Right lobe of liver (tissue), 6 donors: ENCODE measurements at regions not wholly inside any gene's neighbourhood (a gene's known extent, or its start where the extent isn't known, plus 50 kb on each side); places are given as distances from the start of the nearest gene placed in this dataset.

Experiments
- ATAC-seq, 4 donors: fragments of 200-7000 bp; cut with Tn5 transposase; one replicate each; pipeline ENCODE4 v1.9.1; 2020; ENCODE audit warnings: mild to moderate bottlenecking in 4 of 4, moderate library complexity in 4 of 4
- DNase-seq, 3 donors: peaks; one replicate each; pipeline ENCODE4 v3.0.0-alpha.2; 2020
- H3K27ac ChIP-seq, 3 donors: fragments of 200-600 bp; one replicate each; pipeline ENCODE4 v1.8.0; 2022
- H3K27me3 ChIP-seq, 2 donors: fragments of 200-600 bp; one replicate each; pipeline ENCODE4 v1.8.0; 2022
- H3K36me3 ChIP-seq, 4 donors: fragments of 200-600 bp; sonication (generic) in 1 of 4; one replicate each; pipeline versions ENCODE4 v1.5.1 to v1.8.0; 2017 to 2022; ENCODE audit warnings: control low read depth in 1 of 4
- H3K4me1 ChIP-seq, 4 donors: fragments of 200-600 bp; sonication (generic) in 1 of 4; one replicate each; pipeline versions ENCODE4 v1.5.1 to v1.8.0; 2017 to 2022; ENCODE audit warnings: control low read depth in 1 of 4
- H3K4me3 ChIP-seq, 3 donors: fragments of 200-600 bp; one replicate each; pipeline ENCODE4 v1.8.0; 2022
- H3K9me3 ChIP-seq, 4 donors: fragments of 200-600 bp; sonication (generic) in 1 of 4; one replicate each; pipeline versions ENCODE4 v1.5.1 to v1.8.0; 2017 to 2022; ENCODE audit warnings: control low read depth in 1 of 4
- POLR2A ChIP-seq: fragments of 450-650 bp; IDR thresholded peaks from one replicate; pipeline ENCODE4 v1.6.1; 2017; ENCODE audit warnings: antibody characterized with exemption, mild to moderate bottlenecking
- WGBS: methylation state at CpG from one replicate; pipeline ENCODE4 v1.1.6; 2018; ENCODE audit warnings: low coverage, low lambda C conversion rate; ENCODE audit not compliant: insufficient coverage; ENCODE audit errors: missing lambda C conversion rate; 5-methylcytosine and 5-hydroxymethylcytosine counted together
- intact Hi-C, 2 donors: fragments of 100-400 bp; cut with DNase I; formaldehyde crosslinking; loops; one replicate each; pipeline versions ENCODE4 v1.11.2 to v1.14.1; 2022
- TF ChIP-seq, protein P1 (sequence below), 4 donors: fragments of 200-600 bp in 3 of 4; fragments of 450-650 bp in 1 of 4; IDR thresholded peaks; one replicate each; pipeline versions ENCODE4 v1.5.1 to v1.8.0; 2016 to 2022; ENCODE audit warnings: antibody characterized with exemption in 4 of 4, mild to moderate bottlenecking in 2 of 4
- donor health status: DM: no; HTN: yes; CAD: no.
- donor health status: DM: no; HTN: no; CAD: no.
- donor health status: DM: no; HTN: no; CAD: no.
- donor health status: DM: no; HTN: yes; CAD: no.
- donor health status: DM: no; HTN: yes; CAD: no.

DNA sequence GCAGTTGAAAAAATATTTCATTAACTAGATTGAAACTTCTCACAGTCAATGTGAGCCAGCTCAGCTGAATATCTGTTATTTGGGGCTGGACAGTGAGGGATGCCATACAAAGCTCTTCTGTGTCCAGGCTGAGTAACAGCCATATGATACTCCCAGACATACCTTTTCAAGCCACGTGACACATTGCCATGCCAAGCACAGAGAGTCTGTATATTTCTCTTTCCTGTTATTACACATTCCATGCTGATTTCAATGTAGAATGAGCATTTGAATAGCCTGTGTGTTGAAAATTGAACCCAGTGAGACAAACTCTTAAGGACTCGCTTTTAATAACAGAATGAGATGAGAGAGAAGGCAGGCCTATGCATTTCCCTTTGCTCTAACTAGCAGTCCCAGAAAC lies 334.7 kb upstream of the RASGRP1 start:
- Histone ChIP-seq H3K4me1 (no peaks in the 10 kb centered on the region), H3K27ac (no peak overlapping the region), H3K27me3 (no peaks in the 10 kb centered on the region), H3K9me3 (no peaks in the 10 kb centered on the region), H3K4me3 (no peak overlapping the region), H3K36me3 (no peaks in the 10 kb centered on the region)
- no peak for DNase-seq
- no peak for TF ChIP-seq POLR2A
- TF ChIP-seq, protein P1, sequence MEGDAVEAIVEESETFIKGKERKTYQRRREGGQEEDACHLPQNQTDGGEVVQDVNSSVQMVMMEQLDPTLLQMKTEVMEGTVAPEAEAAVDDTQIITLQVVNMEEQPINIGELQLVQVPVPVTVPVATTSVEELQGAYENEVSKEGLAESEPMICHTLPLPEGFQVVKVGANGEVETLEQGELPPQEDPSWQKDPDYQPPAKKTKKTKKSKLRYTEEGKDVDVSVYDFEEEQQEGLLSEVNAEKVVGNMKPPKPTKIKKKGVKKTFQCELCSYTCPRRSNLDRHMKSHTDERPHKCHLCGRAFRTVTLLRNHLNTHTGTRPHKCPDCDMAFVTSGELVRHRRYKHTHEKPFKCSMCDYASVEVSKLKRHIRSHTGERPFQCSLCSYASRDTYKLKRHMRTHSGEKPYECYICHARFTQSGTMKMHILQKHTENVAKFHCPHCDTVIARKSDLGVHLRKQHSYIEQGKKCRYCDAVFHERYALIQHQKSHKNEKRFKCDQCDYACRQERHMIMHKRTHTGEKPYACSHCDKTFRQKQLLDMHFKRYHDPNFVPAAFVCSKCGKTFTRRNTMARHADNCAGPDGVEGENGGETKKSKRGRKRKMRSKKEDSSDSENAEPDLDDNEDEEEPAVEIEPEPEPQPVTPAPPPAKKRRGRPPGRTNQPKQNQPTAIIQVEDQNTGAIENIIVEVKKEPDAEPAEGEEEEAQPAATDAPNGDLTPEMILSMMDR (IDR thresholded peaks at IDR 0.05), result no peak
- intact Hi-C loops, result no loop called here
- ATAC-seq, result no peak
- WGBS, result 65% methylated on average over 2 of the region's 2 CpGs

DNA sequence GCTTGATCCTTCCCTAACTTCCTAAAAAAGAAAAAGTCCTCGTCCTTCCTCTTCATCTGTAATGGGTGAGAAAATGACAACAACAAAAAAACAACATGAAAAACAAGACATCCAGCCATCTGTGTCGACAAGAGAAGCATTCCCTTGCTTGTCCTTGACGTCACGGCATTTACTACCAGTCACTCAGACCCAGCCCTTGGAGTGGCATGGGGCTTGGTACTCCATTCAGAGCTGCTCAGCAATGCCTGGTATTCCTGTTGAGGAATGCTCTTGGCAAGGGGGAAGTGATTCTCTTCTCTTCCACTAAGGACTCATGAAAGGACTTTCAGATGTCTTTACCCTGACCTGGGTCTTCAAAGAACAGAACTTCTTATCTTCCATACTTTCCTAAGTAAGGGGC lies 339.7 kb upstream of the RASGRP1 start:
- H3K27ac ChIP-seq, result no peak overlapping the region
- 53% methylated on average over 4 of the region's 4 CpGs for WGBS
- DNase-seq (no peak), ATAC-seq (no peak)
- H3K4me3 ChIP-seq, result no peak overlapping the region
- no peaks in the 10 kb centered on the region for H3K9me3 ChIP-seq
- no peaks in the 10 kb centered on the region for H3K27me3 ChIP-seq
- intact Hi-C loops, result no loop called here
- TF ChIP-seq, protein P1 (IDR thresholded peaks at IDR 0.05), result no peak
- no peak for TF ChIP-seq POLR2A
- no peaks in the 10 kb centered on the region for H3K36me3 ChIP-seq
- no peaks in the 10 kb centered on the region for H3K4me1 ChIP-seq

DNA sequence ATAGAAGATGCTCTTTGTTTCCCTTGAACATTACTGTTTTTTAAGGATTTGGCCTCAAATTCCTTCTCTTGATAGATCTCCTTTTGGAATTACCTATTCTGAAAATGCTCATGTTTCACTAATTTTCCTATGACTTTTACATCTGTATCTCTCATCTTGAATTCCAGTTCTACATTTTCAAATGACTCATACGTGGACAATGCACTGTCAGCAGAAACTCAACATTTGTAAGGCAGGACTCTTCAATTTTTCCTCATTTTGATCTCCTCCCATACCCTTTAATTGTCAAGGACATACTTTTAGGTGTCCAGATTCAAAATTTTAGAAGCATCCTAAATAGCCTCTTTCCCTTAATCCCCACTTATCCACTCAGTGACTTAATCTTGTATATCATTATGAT lies 341.0 kb upstream of the RASGRP1 start:
- ATAC-seq (no peak), DNase-seq (no peak)
- intact Hi-C loops, result no loop called here
- Histone ChIP-seq H3K4me1 (no peaks in the 10 kb centered on the region), H3K9me3 (no peaks in the 10 kb centered on the region), H3K36me3 (no peaks in the 10 kb centered on the region), H3K27me3 (no peaks in the 10 kb centered on the region), H3K4me3 (no peak overlapping the region), H3K27ac (no peak overlapping the region)
- 33% methylated on average over 1 of the region's 1 CpG for WGBS
- TF ChIP-seq, protein P1 (IDR thresholded peaks at IDR 0.05), result no peak
- TF ChIP-seq POLR2A, result no peak

DNA sequence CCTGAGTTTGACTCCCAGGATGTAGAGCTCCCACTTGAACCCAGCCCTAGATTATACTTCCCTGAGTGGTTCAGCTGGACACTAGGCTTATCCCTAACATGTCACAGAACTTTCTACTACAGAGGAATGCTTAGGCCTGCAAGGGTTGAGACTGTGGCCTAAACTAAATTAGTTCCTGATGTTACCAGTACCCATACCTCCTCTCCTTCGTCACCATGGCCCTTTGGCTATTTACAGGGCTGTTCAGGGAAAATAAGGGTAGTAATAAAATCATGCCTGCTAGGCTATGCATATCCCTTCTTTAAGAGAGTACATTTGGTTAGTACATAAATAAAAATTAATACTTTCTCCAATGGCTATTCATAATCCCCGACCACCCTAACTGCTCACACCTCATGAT lies 356.4 kb upstream of the RASGRP1 start:
- H3K36me3 ChIP-seq, result no peaks in the 10 kb centered on the region
- 65% methylated on average over 2 of the region's 2 CpGs for WGBS
- TF ChIP-seq, protein P1 (IDR thresholded peaks at IDR 0.05), result no peak
- no peak for TF ChIP-seq POLR2A
- DNase-seq (no peak), ATAC-seq (no peak)
- H3K4me3 ChIP-seq, result no peak overlapping the region
- H3K27me3 ChIP-seq, result no peaks in the 10 kb centered on the region
- intact Hi-C loops, result no loop called here
- H3K4me1 ChIP-seq, result no peaks in the 10 kb centered on the region
- H3K27ac ChIP-seq, result no peak overlapping the region
- H3K9me3 ChIP-seq, result no peaks in the 10 kb centered on the region

DNA sequence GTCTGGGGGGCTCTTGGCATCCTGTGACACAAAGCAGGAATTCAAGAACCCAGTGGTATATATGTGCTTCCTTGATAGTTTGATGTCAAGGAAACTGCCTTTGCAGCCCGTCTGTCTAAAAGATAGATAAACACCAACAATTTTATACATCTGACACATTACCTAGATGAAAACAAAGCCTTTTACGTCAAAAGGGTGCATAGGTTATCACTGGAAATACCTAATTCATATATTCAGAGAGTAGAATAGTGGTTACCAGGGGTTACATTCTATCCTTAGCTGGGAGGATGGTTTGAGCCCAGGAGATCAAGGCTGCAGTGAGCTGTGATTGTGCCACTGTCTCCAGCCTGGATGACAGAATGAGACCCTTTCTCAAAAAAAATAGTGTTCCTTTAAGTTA lies 356.9 kb upstream of the RASGRP1 start:
- Histone ChIP-seq H3K27me3 (no peaks in the 10 kb centered on the region), H3K27ac (no peak overlapping the region), H3K36me3 (no peaks in the 10 kb centered on the region), H3K4me1 (no peaks in the 10 kb centered on the region), H3K4me3 (no peak overlapping the region), H3K9me3 (no peaks in the 10 kb centered on the region)
- no peak for TF ChIP-seq POLR2A
- TF ChIP-seq, protein P1 (IDR thresholded peaks at IDR 0.05), result no peak
- 24% methylated on average over 2 of the region's 2 CpGs for WGBS
- intact Hi-C loops, result no loop called here
- ATAC-seq (no peak), DNase-seq (no peak)
